Stimulated activated CD8-positive, alpha-beta memory T cell treated with anti-CD3 and anti-CD28 coated beads, Interleukin-4, amount 100 ng/mL, for 48 hours (primary cell): ENCODE measurements at regions not wholly inside any gene's neighbourhood (a gene's known extent, or its start where the extent isn't known, plus 50 kb on each side); places are given as distances from the start of the nearest gene placed in this dataset.

ENCODE experiments used
- DNase-seq: peaks from one replicate; pipeline ENCODE4 v3.0.0-alpha.2; 2020

- DNase-seq: no peak
Observed at GRCh38 chr4:157443537-157443936, 223.0 kb downstream of the GRIA2 start.

GRCh38 chr4:157425897-157426296, 205.4 kb downstream of the GRIA2 start:
- no peak for DNase-seq

GRCh38 chr4:157423526-157424020, 203.0 kb downstream of the GRIA2 start:
- no peak for DNase-seq

- DNase-seq: no peak
Observed at GRCh38 chr4:157421365-157421764, 200.8 kb downstream of the GRIA2 start.
